H1 (cell line): ENCODE measurements at regions not wholly inside any gene's neighbourhood (a gene's known extent, or its start where the extent isn't known, plus 50 kb on each side); places are given as distances from the start of the nearest gene placed in this dataset.

Experiments used
- CTCF ChIA-PET: fragments of 300-600 bp; sonication (Branson Sonifier 250); formaldehyde crosslinking; loops from one replicate; lab custom pipeline; 2021; ENCODE audit not compliant: partially characterized antibody; lab: Charles Lee
- POLR2A ChIA-PET: fragments of 300-600 bp; sonication (Branson Sonifier 250); formaldehyde crosslinking; loops from one replicate; lab custom pipeline; 2021; ENCODE audit warnings: inconsistent platforms; ENCODE audit not compliant: partially characterized antibody; lab: Charles Lee
- DNase-seq, 2 experiments: peaks; one replicate each; pipeline versions ENCODE4 v3.0.0 to v3.0.0-alpha.2; 2010 to 2022; ENCODE audit warnings: low spot score in 2 of 2, low read depth in 1 of 2, mixed read lengths in 1 of 2
- FAIRE-seq: peaks from 2 replicates; lab custom pipeline; 2011; peaks lifted over from hg19 to GRCh38; lab: Jason Lieb, UNC
- H2AFZ ChIP-seq: 2 replicates; pipeline ENCODE4 v1.8.1; 2012; ENCODE audit warnings: low read length, inconsistent platforms
- H2AK5ac ChIP-seq: 2 replicates; pipeline ENCODE4 v1.6.1; 2013; ENCODE audit warnings: low read depth, low read length
- H2BK120ac ChIP-seq: replicated peaks from 2 replicates; pipeline ENCODE3; 2013; ENCODE audit warnings: low read depth, low read length, inconsistent platforms
- H2BK12ac ChIP-seq: 2 replicates; pipeline ENCODE4 v1.6.1; 2013; ENCODE audit warnings: low read depth, low read length
- H2BK15ac ChIP-seq: 2 replicates; pipeline ENCODE4 v1.6.1; 2013; ENCODE audit warnings: low read length
- H2BK20ac ChIP-seq: 2 replicates; pipeline ENCODE4 v1.6.1; 2013; ENCODE audit warnings: low read length
- H2BK5ac ChIP-seq: 2 replicates; pipeline ENCODE4 v1.6.1; 2013; ENCODE audit warnings: low read depth, low read length
- H3K14ac ChIP-seq: 2 replicates; pipeline ENCODE4 v1.6.1; 2013; ENCODE audit warnings: inconsistent platforms; ENCODE audit not compliant: insufficient read length
- H3K18ac ChIP-seq: 2 replicates; pipeline ENCODE4 v1.6.1; 2013; ENCODE audit warnings: low read length; ENCODE audit errors: extremely low read depth
- H3K23ac ChIP-seq: 2 replicates; pipeline ENCODE4 v1.6.1; 2013; ENCODE audit warnings: inconsistent platforms; ENCODE audit not compliant: insufficient read length
- H3K23me2 ChIP-seq: 2 replicates; pipeline ENCODE4 v1.6.1; 2013; ENCODE audit warnings: low read depth, low read length
- H3K27ac ChIP-seq: 2 replicates; pipeline ENCODE4 v1.6.1; 2011; ENCODE audit warnings: low read depth, low read length, inconsistent platforms
- H3K27me3 ChIP-seq, 4 experiments: replicated peaks in 1 of 4; 1 replicate in 1 of 4; 2 replicates in 3 of 4; pipeline versions ENCODE4 v1.6.1 to v1.8.1; 2011 to 2013; ENCODE audit warnings: low read length in 3 of 4, mild to moderate bottlenecking in 3 of 4, inconsistent platforms in 2 of 4, mixed read lengths in 2 of 4, moderate library complexity in 1 of 4; ENCODE audit not compliant: control insufficient read depth in 3 of 4, insufficient read depth in 3 of 4; ENCODE audit errors: extremely low read depth in 1 of 4
- H3K36me3 ChIP-seq, 4 experiments: 2 replicates each; pipeline versions ENCODE4 v1.6.1 to v1.8.1; 2011 to 2013; ENCODE audit warnings: mild to moderate bottlenecking in 4 of 4, low read length in 3 of 4, moderate library complexity in 2 of 4, control low read depth in 1 of 4, inconsistent platforms in 1 of 4; ENCODE audit not compliant: insufficient read depth in 4 of 4, control insufficient read depth in 2 of 4
- H3K4ac ChIP-seq: replicated peaks from 2 replicates; pipeline ENCODE3; 2013; ENCODE audit warnings: low read length, low read depth, mixed read lengths, inconsistent platforms; ENCODE audit not compliant: insufficient read length
- H3K4me1 ChIP-seq, 4 experiments: replicated peaks in 1 of 4; 1 replicate in 1 of 4; 2 replicates in 3 of 4; pipeline versions ENCODE4 v1.6.1 to v1.8.1; 2011 to 2013; ENCODE audit warnings: low read length in 3 of 4, inconsistent platforms in 2 of 4, mixed read lengths in 1 of 4; ENCODE audit not compliant: insufficient read depth in 4 of 4, control insufficient read depth in 3 of 4
- H3K4me2 ChIP-seq, 2 experiments: 2 replicates each; pipeline versions ENCODE4 v1.6.1 to v1.8.1; 2011 to 2013; ENCODE audit warnings: low read depth in 2 of 2, low read length in 2 of 2, control low read depth in 1 of 2, inconsistent platforms in 1 of 2, mild to moderate bottlenecking in 1 of 2; ENCODE audit not compliant: insufficient read depth in 1 of 2
- H3K4me3 ChIP-seq, 4 experiments: fragments of 200-600, 300-600 bp in 1 of 4; sonication (generic), shearing (Covaris generic), sonication (Bioruptor Twin) in 1 of 4; 2 replicates each; pipeline versions ENCODE4 v1.5.1 to v1.8.1; 2011 to 2016; ENCODE audit warnings: low read length in 4 of 4, low read depth in 3 of 4, control low read depth in 2 of 4, inconsistent platforms in 2 of 4, mild to moderate bottlenecking in 2 of 4, mixed read lengths in 1 of 4, moderate library complexity in 1 of 4; ENCODE audit not compliant: insufficient read depth in 2 of 4; ENCODE audit errors: extremely low read depth in 1 of 4
- H3K56ac ChIP-seq: replicated peaks from 2 replicates; pipeline ENCODE3; 2013; ENCODE audit warnings: low read depth, mild to moderate bottlenecking, mixed read lengths, low read length, inconsistent platforms; ENCODE audit not compliant: insufficient read length
- H3K79me1 ChIP-seq: 2 replicates; pipeline ENCODE4 v1.6.1; 2013; ENCODE audit warnings: low read depth, low read length, control low read depth
- H3K79me2 ChIP-seq, 2 experiments: 2 replicates each; pipeline versions ENCODE4 v1.6.1 to v1.8.1; 2012 to 2013; ENCODE audit warnings: low read length in 2 of 2, mild to moderate bottlenecking in 2 of 2, inconsistent platforms in 1 of 2; ENCODE audit not compliant: insufficient read depth in 2 of 2, control insufficient read depth in 1 of 2
- H3K9ac ChIP-seq, 4 experiments: replicated peaks in 1 of 4; 1 replicate in 1 of 4; 2 replicates in 3 of 4; pipeline versions ENCODE4 v1.6.1 to v1.8.1; 2011 to 2013; ENCODE audit warnings: low read depth in 3 of 4, low read length in 3 of 4, control low read depth in 2 of 4, mild to moderate bottlenecking in 2 of 4, moderate library complexity in 2 of 4, inconsistent platforms in 1 of 4; ENCODE audit errors: extremely low read depth in 1 of 4
- H3K9me3 ChIP-seq, 2 experiments: 2 replicates each; pipeline versions ENCODE4 v1.6.1 to v1.8.1; 2012 to 2013; ENCODE audit warnings: mild to moderate bottlenecking in 2 of 2, moderate library complexity in 2 of 2, control low read depth in 1 of 2, inconsistent platforms in 1 of 2, low read depth in 1 of 2, low read length in 1 of 2, mixed read lengths in 1 of 2; ENCODE audit not compliant: insufficient read depth in 2 of 2
- H4K20me1 ChIP-seq, 2 experiments: replicated peaks in 1 of 2; 2 replicates each; pipeline versions ENCODE3 to v1.8.1; 2011 to 2013; ENCODE audit warnings: inconsistent platforms in 2 of 2, low read length in 2 of 2, mild to moderate bottlenecking in 1 of 2; ENCODE audit not compliant: insufficient read depth in 2 of 2, control insufficient read depth in 1 of 2
- H4K5ac ChIP-seq: 2 replicates; pipeline ENCODE4 v1.6.1; 2013; ENCODE audit warnings: low read length, low read depth, mixed read lengths, inconsistent platforms; ENCODE audit not compliant: insufficient read length
- H4K8ac ChIP-seq: 2 replicates; pipeline ENCODE4 v1.8.0; 2013; ENCODE audit warnings: mild to moderate bottlenecking, moderate library complexity, low read length, inconsistent platforms; ENCODE audit not compliant: insufficient read depth; ENCODE audit errors: extremely low read depth
- H4K91ac ChIP-seq: replicated peaks from 2 replicates; pipeline ENCODE3; 2013; ENCODE audit warnings: low read length, mixed read lengths, inconsistent platforms; ENCODE audit not compliant: insufficient read length
- CREB1 ChIP-seq: IDR thresholded peaks from 2 replicates; pipeline ENCODE4 v1.6.1; 2012; ENCODE audit warnings: inconsistent platforms
- EGR1 ChIP-seq: IDR thresholded peaks from 2 replicates; pipeline ENCODE4 v1.6.1; 2011; ENCODE audit warnings: low read depth, low read length, borderline replicate concordance
- EZH2 ChIP-seq: fragments of 200-600 bp; sonication (generic); IDR thresholded peaks from 2 replicates; pipeline ENCODE4 v1.7.1; 2012; ENCODE audit warnings: low read depth, mild to moderate bottlenecking, moderate library complexity, low read length, inconsistent platforms; ENCODE audit not compliant: severe bottlenecking
- PHF8 ChIP-seq: fragments of 200-600 bp; sonication (generic); conservative IDR thresholded peaks from 2 replicates; pipeline ENCODE4 v1.7.1; 2012; ENCODE audit warnings: low read depth, mild to moderate bottlenecking, inconsistent platforms, low read length, moderate library complexity
- POLR2A ChIP-seq, 2 experiments: IDR thresholded peaks; 1 replicate in 1 of 2; 2 replicates in 1 of 2; pipeline ENCODE4 v1.6.1; 2011; ENCODE audit warnings: low read depth in 2 of 2, low read length in 2 of 2, mild to moderate bottlenecking in 2 of 2; ENCODE audit errors: control extremely low read depth in 1 of 2
- TAF1 ChIP-seq: IDR thresholded peaks from 2 replicates; pipeline ENCODE4 v1.6.1; 2011; ENCODE audit warnings: mild to moderate bottlenecking, low read depth, low read length
- ZNF274 ChIP-seq: IDR thresholded peaks from 2 replicates; pipeline ENCODE4 v1.7.0; 2012; ENCODE audit warnings: low read length, borderline replicate concordance; ENCODE audit errors: extremely low read depth
- WGBS, 2 experiments: shearing (Covaris generic) in 1 of 2; methylation state at CpG; one replicate each; pipeline versions ENCODE4 v1.1.6 to v1.1.7; 2013 to 2015; ENCODE audit warnings: low lambda C conversion rate in 2 of 2, mixed read lengths in 2 of 2, inconsistent platforms in 1 of 2, low coverage in 1 of 2, missing lambda C conversion rate in 1 of 2; ENCODE audit not compliant: insufficient replicate concordance in 2 of 2, insufficient coverage in 1 of 2, insufficient read length in 1 of 2; ENCODE audit errors: extremely low coverage in 1 of 2, missing lambda C conversion rate in 1 of 2; 5-methylcytosine and 5-hydroxymethylcytosine counted together

DNA sequence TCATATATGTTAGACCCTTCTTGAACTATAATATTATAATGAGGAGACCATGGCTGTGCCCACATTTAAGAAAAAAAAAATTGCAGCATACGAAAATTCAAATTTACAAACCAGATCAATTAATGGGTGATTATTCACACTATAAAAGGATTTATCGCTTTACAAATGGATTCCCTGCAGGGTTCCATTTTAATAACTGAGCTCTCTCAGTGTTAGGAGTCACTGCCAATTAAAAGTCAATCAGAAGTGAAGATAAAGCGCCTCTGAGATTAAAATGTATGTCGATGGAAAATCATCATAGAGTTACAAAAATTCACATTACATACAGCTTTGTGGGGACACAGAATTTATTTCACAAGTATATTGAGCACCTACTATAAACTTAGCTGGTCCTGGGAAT is 66.6 kb upstream of the SMARCA2 start:
- no peak overlapping the region for H2BK12ac ChIP-seq
- no peak overlapping the region for H2BK15ac ChIP-seq
- no peak overlapping the region for H4K91ac ChIP-seq
- no peak overlapping the region for H3K9ac ChIP-seq
- POLR2A ChIA-PET, result interaction anchor here (0.7 to 1.1 kb wide), 2 partner anchors 9 to 11 kb away, joined by 3 read pairs; no protein-coding TSS in a partner anchor
- H2BK5ac ChIP-seq, result no peak overlapping the region
- H2BK120ac ChIP-seq, result no peak overlapping the region
- H3K79me2 ChIP-seq, result no peaks in the 10 kb centered on the region
- CTCF ChIA-PET, result interaction anchor here (0.7 to 1.5 kb wide), 4 partner anchors 8 to 135 kb away, joined by 3 to 4 read pairs (median 4); no protein-coding TSS in a partner anchor
- WGBS, 2 experiments, result 87% methylated on average over 4 of the region's 4 CpGs; no CpG with 5 or more reads in 1 of the 2 experiments
- H4K20me1 ChIP-seq, result no peaks in the 10 kb centered on the region
- H2BK20ac ChIP-seq, result no peak overlapping the region
- no peaks in the 10 kb centered on the region for H3K23me2 ChIP-seq
- TF ChIP-seq EGR1 (no peak), TAF1 (no peak), POLR2A (IDR thresholded peaks at IDR 0.05; ENCODE audit: control extremely low read depth in 1 of 2, low read depth in 2 of 2, low read length in 2 of 2) (no peak), PHF8 (no peak), EZH2 (no peak), CREB1 (no peak), ZNF274 (no peak)
- H3K36me3 ChIP-seq, result no peaks in the 10 kb centered on the region
- no peak for DNase-seq
- no peak overlapping the region for H2AK5ac ChIP-seq
- H3K23ac ChIP-seq, result no peak overlapping the region
- H3K4me1 ChIP-seq, result peaks cover 0 to 17% (median 7%) of the 10 kb centered on the region in 4 experiments; a peak in 4 of 7 replicates
- no peak overlapping the region for H3K56ac ChIP-seq
- H3K4me3 ChIP-seq, result no peak overlapping the region
- no peak overlapping the region for H4K8ac ChIP-seq
- H3K9me3 ChIP-seq, result no peaks in the 10 kb centered on the region
- no peak overlapping the region for H3K4me2 ChIP-seq
- H2AFZ ChIP-seq, result no peak overlapping the region
- H3K14ac ChIP-seq, result no peak overlapping the region
- H3K27me3 ChIP-seq, result no peaks in the 10 kb centered on the region
- no peak overlapping the region for H4K5ac ChIP-seq
- no peak overlapping the region for H3K4ac ChIP-seq
- H3K27ac ChIP-seq, result no peak overlapping the region
- no peaks in the 10 kb centered on the region for H3K79me1 ChIP-seq
- H3K18ac ChIP-seq, result no peak overlapping the region
- no peak for FAIRE-seq
